ENCODE measurements at regions not wholly inside any gene's neighbourhood (a gene's known extent, or its start where the extent isn't known, plus 50 kb on each side); places are given as distances from the start of the nearest gene placed in this dataset.

GRCh38 chr20:57967364-57967763 is 257.5 kb upstream of the PMEPA1 start:
- POLR2A ChIA-PET (ENCODE audit: partially characterized antibody) = no interaction called here
- H3K4me3 Mint-ChIP-seq = no peak overlapping the region

GRCh38 chr20:57966620-57967019 is 256.8 kb upstream of the PMEPA1 start:
- H3K4me3 Mint-ChIP-seq = no peak overlapping the region
- no peaks in the 10 kb centered on the region for H3K36me3 Mint-ChIP-seq
- H3K27me3 Mint-ChIP-seq = peaks cover 14 to 16% of the 10 kb centered on the region in 2 donors
- intact Hi-C loops (cut with micrococcal nuclease) = no loop called here
- peaks cover 0 to 2% (median 0%) of the 10 kb centered on the region in 8 donors for H3K9me3 Mint-ChIP-seq
- CTCF ChIA-PET (ENCODE audit: partially characterized antibody) = interaction anchor here (1.1 kb wide), 1 partner anchor 12 kb away, joined by 3 read pairs; no protein-coding TSS in a partner anchor
- no peak overlapping the region for H3K4me3 ChIP-seq (ENCODE audit: low read length in 2 of 2)
- POLR2A ChIA-PET (ENCODE audit: partially characterized antibody) = no interaction called here
- DNase-seq = no peak
- H3K4me1 Mint-ChIP-seq = no peaks in the 10 kb centered on the region
- H3K4me1 ChIP-seq (ENCODE audit: insufficient read depth, low read length) = no peaks in the 10 kb centered on the region
- no peak overlapping the region for H3K27ac ChIP-seq (ENCODE audit: low read depth, low read length)
- no peak overlapping the region for H3K27ac Mint-ChIP-seq
- no peaks in the 10 kb centered on the region for H3K9me3 ChIP-seq (ENCODE audit: control insufficient read depth in 1 of 2, low read length in 2 of 2)
- no peaks in the 10 kb centered on the region for H3K27me3 ChIP-seq (ENCODE audit: insufficient read depth, low read length)
- H3K36me3 ChIP-seq (ENCODE audit: insufficient read depth, low read length) = no peaks in the 10 kb centered on the region

More at GRCh38 chr20:57967364-57967763, 257.5 kb upstream of the PMEPA1 start:
- no peaks in the 10 kb centered on the region for H3K27me3 ChIP-seq (ENCODE audit: insufficient read depth, low read length)
- H3K27ac ChIP-seq (ENCODE audit: low read depth, low read length) = no peak overlapping the region
- no peaks in the 10 kb centered on the region for H3K9me3 ChIP-seq (ENCODE audit: control insufficient read depth in 1 of 2, low read length in 2 of 2)
- H3K27ac Mint-ChIP-seq = no peak overlapping the region
- DNase-seq = no peak
- no peaks in the 10 kb centered on the region for H3K36me3 ChIP-seq (ENCODE audit: insufficient read depth, low read length)
- H3K36me3 Mint-ChIP-seq = no peaks in the 10 kb centered on the region
- peaks cover 14 to 16% of the 10 kb centered on the region in 2 donors for H3K27me3 Mint-ChIP-seq
- H3K4me1 Mint-ChIP-seq = no peaks in the 10 kb centered on the region
- no peak overlapping the region for H3K4me3 ChIP-seq (ENCODE audit: low read length in 2 of 2)
- H3K4me1 ChIP-seq (ENCODE audit: insufficient read depth, low read length) = no peaks in the 10 kb centered on the region
- H3K9me3 Mint-ChIP-seq = peaks cover 0 to 2% (median 0%) of the 10 kb centered on the region in 8 donors
- intact Hi-C loops (cut with micrococcal nuclease) = no loop called here
- CTCF ChIA-PET (ENCODE audit: partially characterized antibody) = no interaction called here

DNA sequence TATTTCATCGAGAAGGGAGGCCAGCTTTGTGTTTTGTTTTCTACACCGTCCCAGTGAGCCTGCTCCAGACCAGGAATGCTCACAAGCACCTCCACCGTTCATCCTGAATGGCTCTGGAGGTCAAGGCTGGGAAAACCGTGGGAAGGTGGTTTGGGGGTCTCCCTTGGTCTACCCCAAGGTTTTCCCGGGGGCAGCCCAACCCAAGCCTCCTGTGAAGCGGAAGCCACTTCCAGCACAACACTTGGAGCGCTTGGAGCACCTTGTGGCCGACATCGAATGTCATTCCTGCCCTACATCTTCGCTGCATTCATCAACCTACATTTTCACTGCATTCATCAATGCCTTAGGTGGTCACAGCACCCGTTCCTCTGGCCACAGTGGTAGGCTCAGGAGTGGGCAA is 255.6 kb upstream of the PMEPA1 start:
- Histone ChIP-seq H3K27ac (ENCODE audit: low read depth, low read length) (no peak overlapping the region), H3K36me3 (ENCODE audit: insufficient read depth, low read length) (no peaks in the 10 kb centered on the region), H3K4me3 (ENCODE audit: low read length in 2 of 2) (no peak overlapping the region), H3K4me1 (ENCODE audit: insufficient read depth, low read length) (no peaks in the 10 kb centered on the region), H3K9me3 (ENCODE audit: control insufficient read depth in 1 of 2, low read length in 2 of 2) (no peaks in the 10 kb centered on the region), H3K27me3 (ENCODE audit: insufficient read depth, low read length) (no peaks in the 10 kb centered on the region)
- Mint-ChIP-seq H3K36me3 (no peaks in the 10 kb centered on the region), H3K4me1 (no peaks in the 10 kb centered on the region), H3K27me3 (peaks cover 13 to 16% of the 10 kb centered on the region in 2 donors), H3K4me3 (no peak overlapping the region), H3K27ac (no peak overlapping the region), H3K9me3 (peaks cover 0 to 3% (median 0%) of the 10 kb centered on the region in 8 donors)
- DNase-seq = no peak
- POLR2A ChIA-PET (ENCODE audit: partially characterized antibody) = no interaction called here
- CTCF ChIA-PET (ENCODE audit: partially characterized antibody) = interaction anchor here (1.1 kb wide), 1 partner anchor 10 kb away, joined by 3 read pairs; no protein-coding TSS in a partner anchor
- intact Hi-C loops (cut with micrococcal nuclease) = no loop called here

DNA sequence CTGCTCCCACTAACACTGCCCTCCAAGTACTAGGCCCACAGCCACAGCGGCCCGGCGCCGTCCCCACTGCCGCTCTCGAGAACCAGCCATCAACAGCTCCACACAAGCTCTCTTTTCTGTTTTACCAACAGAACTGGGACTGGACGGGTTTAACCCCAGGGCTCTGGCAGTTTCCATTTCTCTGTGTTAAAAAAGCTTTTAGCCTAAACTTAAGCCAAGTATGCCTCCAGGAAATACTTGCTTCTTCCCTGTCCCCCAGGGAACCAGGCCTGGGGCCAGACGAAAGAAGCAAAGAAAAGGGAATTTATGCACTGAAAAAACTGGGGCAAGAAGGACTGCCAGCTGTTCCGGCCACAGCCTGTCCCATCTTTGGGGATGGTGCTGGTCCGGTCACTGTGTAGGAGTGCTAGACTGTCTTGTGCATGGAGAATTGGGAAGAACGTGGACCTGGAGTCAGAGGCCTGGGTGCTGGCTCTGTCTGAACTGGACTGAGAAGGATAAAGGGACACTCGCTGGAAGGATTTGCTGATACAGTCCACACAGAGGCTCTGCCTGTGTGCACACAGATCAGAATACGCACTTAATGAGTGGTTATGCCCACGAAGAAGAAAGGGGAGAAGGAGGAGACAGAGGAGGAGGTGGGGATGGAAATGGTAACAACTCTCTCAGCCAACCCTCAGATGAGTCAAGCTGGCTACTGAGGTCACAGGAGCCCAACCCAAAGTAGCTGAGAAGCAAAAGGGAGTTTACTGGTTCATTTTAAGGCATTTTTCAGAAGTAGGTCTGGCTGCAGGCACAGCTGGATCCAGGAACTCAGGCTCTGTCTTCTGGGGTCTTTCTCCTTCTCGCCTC is 254.4 kb upstream of the PMEPA1 start:
- Mint-ChIP-seq H3K4me1 (no peaks in the 10 kb centered on the region), H3K4me3 (no peak overlapping the region), H3K9me3 (peaks cover 0 to 3% (median 0%) of the 10 kb centered on the region in 8 donors), H3K27me3 (peaks cover 11 to 12% of the 10 kb centered on the region in 2 donors), H3K27ac (no peak overlapping the region), H3K36me3 (no peaks in the 10 kb centered on the region)
- Histone ChIP-seq H3K4me1 (ENCODE audit: insufficient read depth, low read length) (no peaks in the 10 kb centered on the region), H3K36me3 (ENCODE audit: insufficient read depth, low read length) (no peaks in the 10 kb centered on the region), H3K4me3 (ENCODE audit: low read length in 2 of 2) (no peak overlapping the region), H3K27me3 (ENCODE audit: insufficient read depth, low read length) (no peaks in the 10 kb centered on the region), H3K9me3 (ENCODE audit: control insufficient read depth in 1 of 2, low read length in 2 of 2) (no peaks in the 10 kb centered on the region), H3K27ac (ENCODE audit: low read depth, low read length) (no peak overlapping the region)
- ChIA-PET POLR2A (ENCODE audit: partially characterized antibody) (no interaction called here), CTCF (ENCODE audit: partially characterized antibody) (no interaction called here)
- intact Hi-C loops (cut with micrococcal nuclease) = no loop called here
- no peak for DNase-seq

DNA sequence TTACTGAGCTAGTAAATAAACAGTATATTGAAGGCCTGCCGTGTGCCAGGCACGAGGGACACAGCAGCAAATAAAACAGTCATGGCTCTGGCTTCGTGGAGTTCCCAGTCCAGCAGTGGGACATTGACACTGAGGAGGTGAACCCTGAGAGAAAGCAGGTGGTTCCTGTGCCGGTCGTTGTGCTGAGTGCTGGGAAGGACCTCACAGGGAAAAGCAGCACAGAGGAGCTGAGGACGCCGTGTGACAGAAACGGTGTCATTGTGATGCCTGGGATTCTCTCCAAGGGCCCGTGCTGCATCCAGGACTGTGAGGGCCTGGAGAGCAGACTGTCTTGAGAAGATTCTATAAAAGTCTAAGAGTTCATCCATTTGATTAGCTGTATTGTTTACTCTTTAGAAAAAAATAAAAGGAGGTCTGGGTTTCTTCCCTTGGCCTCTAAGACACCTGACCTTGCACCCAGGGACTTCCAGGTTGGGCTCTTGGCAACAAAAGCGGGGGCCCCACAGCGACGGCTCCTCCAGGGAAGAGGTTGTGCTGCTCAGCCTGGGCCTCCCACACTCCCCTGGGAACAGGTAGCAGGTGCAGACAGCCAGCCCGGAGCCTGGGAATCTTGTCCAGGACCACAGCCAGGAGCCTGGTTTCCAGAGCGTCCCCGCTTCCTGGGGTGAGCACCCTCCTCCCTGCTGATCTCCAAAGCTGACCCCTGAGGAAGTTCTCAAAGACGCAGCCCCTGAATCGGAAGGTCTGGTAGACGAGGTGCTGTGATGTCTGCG is 251.2 kb upstream of the PMEPA1 start:
- no peak for DNase-seq
- Histone ChIP-seq H3K4me1 (ENCODE audit: insufficient read depth, low read length) (no peaks in the 10 kb centered on the region), H3K36me3 (ENCODE audit: insufficient read depth, low read length) (no peaks in the 10 kb centered on the region), H3K27me3 (ENCODE audit: insufficient read depth, low read length) (no peaks in the 10 kb centered on the region), H3K4me3 (ENCODE audit: low read length in 2 of 2) (no peak overlapping the region), H3K27ac (ENCODE audit: low read depth, low read length) (no peak overlapping the region), H3K9me3 (ENCODE audit: control insufficient read depth in 1 of 2, low read length in 2 of 2) (no peaks in the 10 kb centered on the region)
- Mint-ChIP-seq H3K4me3 (no peak overlapping the region), H3K9me3 (peaks cover 0 to 3% (median 0%) of the 10 kb centered on the region in 8 donors), H3K27me3 (peaks cover 8% of the 10 kb centered on the region in 2 donors), H3K27ac (no peak overlapping the region), H3K4me1 (no peaks in the 10 kb centered on the region), H3K36me3 (no peaks in the 10 kb centered on the region)
- intact Hi-C loops (cut with micrococcal nuclease) = no loop called here
- ChIA-PET CTCF (ENCODE audit: partially characterized antibody) (interaction anchor here (1.2 kb wide), 1 partner anchor 9 kb away, joined by 3 read pairs; no protein-coding TSS in a partner anchor), POLR2A (ENCODE audit: partially characterized antibody) (no interaction called here)

- H3K9me3 ChIP-seq (ENCODE audit: control insufficient read depth in 1 of 2, low read length in 2 of 2) = no peaks in the 10 kb centered on the region
- DNase-seq = no peak
- no peaks in the 10 kb centered on the region for H3K27me3 ChIP-seq (ENCODE audit: insufficient read depth, low read length)
- H3K4me3 Mint-ChIP-seq = no peak overlapping the region
- peaks cover 0 to 5% (median 3%) of the 10 kb centered on the region in 8 donors for H3K9me3 Mint-ChIP-seq
- H3K36me3 Mint-ChIP-seq = no peaks in the 10 kb centered on the region
- intact Hi-C loops (cut with micrococcal nuclease) = no loop called here
- POLR2A ChIA-PET (ENCODE audit: partially characterized antibody) = no interaction called here
- CTCF ChIA-PET (ENCODE audit: partially characterized antibody) = no interaction called here
- H3K4me1 ChIP-seq (ENCODE audit: insufficient read depth, low read length) = no peaks in the 10 kb centered on the region
- peaks cover 3% of the 10 kb centered on the region in 2 donors for H3K27me3 Mint-ChIP-seq
- H3K4me1 Mint-ChIP-seq = no peaks in the 10 kb centered on the region
- no peak overlapping the region for H3K27ac Mint-ChIP-seq
- no peaks in the 10 kb centered on the region for H3K36me3 ChIP-seq (ENCODE audit: insufficient read depth, low read length)
- no peak overlapping the region for H3K27ac ChIP-seq (ENCODE audit: low read depth, low read length)
- H3K4me3 ChIP-seq (ENCODE audit: low read length in 2 of 2) = no peak overlapping the region
Observed at GRCh38 chr20:57959589-57959988, 249.8 kb upstream of the PMEPA1 start.

- Mint-ChIP-seq H3K4me1 (no peaks in the 10 kb centered on the region), H3K9me3 (peaks cover 0 to 10% (median 4%) of the 10 kb centered on the region in 8 donors), H3K27me3 (peaks cover 0 to 3% of the 10 kb centered on the region in 2 donors), H3K27ac (no peak overlapping the region), H3K36me3 (no peaks in the 10 kb centered on the region), H3K4me3 (no peak overlapping the region)
- intact Hi-C loops (cut with micrococcal nuclease) = no loop called here
- Histone ChIP-seq H3K4me3 (ENCODE audit: low read length in 2 of 2) (no peak overlapping the region), H3K9me3 (ENCODE audit: control insufficient read depth in 1 of 2, low read length in 2 of 2) (no peaks in the 10 kb centered on the region), H3K4me1 (ENCODE audit: insufficient read depth, low read length) (no peaks in the 10 kb centered on the region), H3K36me3 (ENCODE audit: insufficient read depth, low read length) (no peaks in the 10 kb centered on the region), H3K27ac (ENCODE audit: low read depth, low read length) (no peak overlapping the region), H3K27me3 (ENCODE audit: insufficient read depth, low read length) (no peaks in the 10 kb centered on the region)
- CTCF ChIA-PET (ENCODE audit: partially characterized antibody) = no interaction called here
- POLR2A ChIA-PET (ENCODE audit: partially characterized antibody) = no interaction called here
- no peak for DNase-seq
Observed at GRCh38 chr20:57959018-57959417, 249.2 kb upstream of the PMEPA1 start.
